Activated CD8-positive, alpha-beta memory T cell treated with anti-CD3 and anti-CD28 coated beads for 1 hour (primary cell): ENCODE measurements at regions not wholly inside any gene's neighbourhood (a gene's known extent, or its start where the extent isn't known, plus 50 kb on each side); places are given as distances from the start of the nearest gene placed in this dataset.
"Not testable (repeated sequence)": the region's sequence is repeated elsewhere in the genome, so short reads cannot be mapped to it uniquely, and the experiment has no call there.

Experiments
- DNase-seq, 2 donors: peaks; one replicate each; pipeline ENCODE4 v3.0.0-alpha.2; 2020; ENCODE audit warnings: low read depth in 1 of 2; ENCODE audit errors: extremely low read depth in 1 of 2

GRCh38 chr5:8525819-8526218 is 656.9 kb downstream of the MTRR start:
- DNase-seq, result no peak

- DNase-seq, result no peak
These were observed 659.2 kb downstream of the MTRR start for GRCh38 chr5:8528106-8528505.

GRCh38 chr5:8538821-8539220 is 669.9 kb downstream of the MTRR start:
- no peak for DNase-seq

GRCh38 chr5:8540317-8540716 is 671.4 kb downstream of the MTRR start:
- DNase-seq, result no peak

- DNase-seq, result no peak
These were observed 682.0 kb downstream of the MTRR start for GRCh38 chr5:8550921-8551320.

GRCh38 chr5:8553364-8553763 is 684.4 kb downstream of the MTRR start:
- DNase-seq, result no peak

GRCh38 chr5:8557728-8558127 is 688.8 kb downstream of the MTRR start:
- DNase-seq, result no peak

- no peak for DNase-seq
These were observed 691.8 kb downstream of the MTRR start for GRCh38 chr5:8560776-8561175.

- no peak for DNase-seq
These were observed 692.4 kb downstream of the MTRR start for GRCh38 chr5:8561224-8561840.

GRCh38 chr5:8561854-8562253 is 692.9 kb downstream of the MTRR start:
- DNase-seq, result no peak

GRCh38 chr5:8563540-8563939 is 694.6 kb downstream of the MTRR start:
- not testable (repeated sequence) for DNase-seq

- no peak for DNase-seq
These were observed 699.9 kb downstream of the MTRR start for GRCh38 chr5:8568858-8569257.

GRCh38 chr5:8570528-8570927 is 701.6 kb downstream of the MTRR start:
- DNase-seq, result no peak

- no peak for DNase-seq
These were observed 707.2 kb downstream of the MTRR start for GRCh38 chr5:8576178-8576577.

GRCh38 chr5:8577792-8578191 is 708.8 kb downstream of the MTRR start:
- DNase-seq, result no peak

GRCh38 chr5:8580298-8580697 is 711.4 kb downstream of the MTRR start:
- no peak for DNase-seq

GRCh38 chr5:8581047-8581446 is 712.1 kb downstream of the MTRR start:
- DNase-seq, result no peak

GRCh38 chr5:8585230-8586018 is 716.5 kb downstream of the MTRR start:
- no peak for DNase-seq

- no peak for DNase-seq
These were observed 722.0 kb downstream of the MTRR start for GRCh38 chr5:8590959-8591358.

GRCh38 chr5:8598356-8598755 is 729.4 kb downstream of the MTRR start:
- DNase-seq, result no peak

- no peak for DNase-seq
These were observed 730.0 kb downstream of the MTRR start for GRCh38 chr5:8598996-8599395.

GRCh38 chr5:8600843-8601242 is 731.9 kb downstream of the MTRR start:
- DNase-seq, result no peak
